GM19351 (cell line): ENCODE measurements at regions not wholly inside any gene's neighbourhood (a gene's known extent, or its start where the extent isn't known, plus 50 kb on each side); places are given as distances from the start of the nearest gene placed in this dataset.
"Not testable (repeated sequence)": the region's sequence is repeated elsewhere in the genome, so short reads cannot be mapped to it uniquely, and the experiment has no call there.

ENCODE experiments used
- ATAC-seq: cut with Tn5 transposase; IDR thresholded peaks from one replicate; pipeline ENCODE4 v1.9.1; 2021; ENCODE audit warnings: mild to moderate bottlenecking, moderate library complexity; ENCODE audit not compliant: unreplicated experiment

- no peak for ATAC-seq
These were observed 129.7 kb downstream of the RTP5 start for GRCh38 chr2:241999184-241999583.

- ATAC-seq = no peak
These were observed 132.3 kb downstream of the RTP5 start for GRCh38 chr2:242001853-242002252.

DNA sequence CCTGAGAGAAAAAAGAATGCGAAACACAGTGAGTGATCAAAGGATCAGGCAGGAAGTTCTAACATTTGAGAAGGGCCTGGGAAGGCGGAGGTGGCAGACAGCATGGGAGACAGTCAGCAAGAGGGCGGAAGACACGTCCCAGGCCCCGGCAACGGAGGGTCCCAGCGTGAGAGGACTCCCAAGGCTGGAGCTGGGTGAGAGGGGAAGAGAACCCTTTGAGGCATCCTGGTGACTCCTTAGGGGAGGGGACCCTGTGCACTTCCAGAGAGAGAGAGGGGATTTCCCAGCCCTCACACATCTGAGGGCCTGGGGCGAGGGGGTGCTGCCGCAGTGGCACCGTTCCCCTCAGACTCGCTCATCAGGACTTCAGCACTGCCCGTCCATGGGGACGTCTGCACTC lies 133.4 kb downstream of the RTP5 start:
- ATAC-seq = no peak

DNA sequence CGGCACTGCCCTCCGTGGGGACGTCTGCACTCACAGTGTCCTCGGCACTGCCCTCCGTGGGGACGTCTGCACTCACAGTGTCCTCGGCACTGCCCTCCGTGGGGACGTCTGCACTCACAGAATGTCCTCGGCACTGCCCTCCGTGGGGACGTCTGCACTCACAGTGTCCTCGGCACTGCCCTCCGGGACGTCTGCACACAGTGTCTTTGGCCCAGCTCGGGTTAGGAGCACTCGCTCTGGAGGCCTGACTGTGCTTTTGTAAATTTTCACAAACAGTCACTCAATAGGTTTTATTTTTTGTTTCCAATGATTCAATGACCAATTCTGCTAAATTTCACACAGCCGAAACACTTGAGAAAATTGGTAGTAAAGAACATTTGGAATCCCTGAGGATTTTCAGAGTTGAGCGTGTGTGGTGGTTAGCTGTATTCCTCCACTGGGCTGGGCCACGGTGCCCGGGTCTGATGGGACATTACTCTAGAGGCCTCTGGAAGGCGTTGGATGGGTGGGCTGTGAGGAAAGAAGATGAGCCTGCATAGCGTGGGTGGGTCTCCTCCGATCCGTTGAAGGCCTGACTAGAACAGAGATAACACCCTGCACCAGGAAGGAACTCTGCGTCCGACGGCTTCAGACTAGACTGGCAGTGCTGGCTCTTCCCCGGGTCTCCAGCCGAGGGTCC lies 134.8 kb downstream of the RTP5 start:
- ATAC-seq = no peak

- ATAC-seq = no peak
These were observed 135.3 kb downstream of the RTP5 start for GRCh38 chr2:242004902-242005230.

DNA sequence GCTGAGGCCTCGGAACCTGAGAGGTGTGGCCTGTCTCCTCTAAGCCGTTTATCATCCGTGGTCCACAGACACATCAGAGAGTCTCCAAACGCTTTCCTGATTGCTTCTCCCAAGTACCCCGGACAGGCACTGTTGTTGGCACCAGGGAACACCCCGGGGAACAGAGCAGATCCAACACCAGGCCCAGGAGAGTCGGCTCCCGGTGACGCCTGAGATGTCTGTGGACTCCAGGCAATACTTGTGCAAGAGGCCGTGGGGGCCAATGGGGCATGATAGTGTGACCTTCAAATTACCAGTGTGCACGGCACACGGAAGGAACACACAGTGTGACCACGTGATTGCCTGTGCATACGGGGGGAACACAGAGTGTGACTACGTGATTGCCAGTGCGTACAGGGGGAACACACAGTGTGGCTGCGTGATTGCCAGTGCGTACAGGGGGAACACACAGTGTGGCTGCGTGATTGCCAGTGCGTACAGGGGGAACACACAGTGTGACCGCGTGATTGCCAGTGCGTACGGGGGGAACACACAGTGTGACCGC lies 136.6 kb downstream of the RTP5 start:
- not testable (repeated sequence) for ATAC-seq

DNA sequence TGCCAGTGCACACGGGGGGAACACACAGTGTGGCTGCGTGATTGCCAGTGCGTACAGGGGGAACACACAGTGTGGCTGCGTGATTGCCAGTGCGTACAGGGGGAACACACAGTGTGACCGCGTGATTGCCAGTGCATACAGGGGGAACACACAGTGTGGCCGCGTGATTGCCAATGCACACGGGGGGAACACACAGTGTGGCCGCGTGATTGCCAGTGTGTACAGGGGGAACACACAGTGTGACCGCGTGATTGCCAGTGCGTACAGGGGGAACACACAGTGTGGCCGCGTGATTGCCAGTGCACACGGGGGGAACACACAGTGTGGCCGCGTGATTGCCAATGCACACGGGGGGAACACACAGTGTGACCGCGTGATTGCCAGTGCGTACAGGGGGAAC lies 139.4 kb downstream of the RTP5 start:
- ATAC-seq = not testable (repeated sequence)

DNA sequence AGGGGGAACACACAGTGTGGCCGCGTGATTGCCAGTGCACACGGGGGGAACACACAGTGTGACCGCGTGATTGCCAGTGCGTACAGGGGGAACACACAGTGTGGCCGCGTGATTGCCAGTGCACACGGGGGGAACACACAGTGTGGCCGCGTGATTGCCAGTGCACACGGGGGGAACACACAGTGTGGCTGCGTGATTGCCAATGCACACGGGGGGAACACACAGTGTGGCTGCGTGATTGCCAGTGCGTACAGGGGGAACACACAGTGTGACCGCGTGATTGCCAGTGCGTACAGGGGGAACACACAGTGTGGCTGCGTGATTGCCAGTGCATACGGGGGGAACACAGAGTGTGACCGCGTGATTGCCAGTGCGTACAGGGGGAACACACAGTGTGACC lies 140.3 kb downstream of the RTP5 start:
- not testable (repeated sequence) for ATAC-seq

- not testable (repeated sequence) for ATAC-seq
These were observed 141.0 kb downstream of the RTP5 start for GRCh38 chr2:242010252-242011166.

- ATAC-seq = no peak
These were observed 141.6 kb downstream of the RTP5 start for GRCh38 chr2:242011167-242011513.

- no peak for ATAC-seq
These were observed 142.0 kb downstream of the RTP5 start for GRCh38 chr2:242011516-242011915.

DNA sequence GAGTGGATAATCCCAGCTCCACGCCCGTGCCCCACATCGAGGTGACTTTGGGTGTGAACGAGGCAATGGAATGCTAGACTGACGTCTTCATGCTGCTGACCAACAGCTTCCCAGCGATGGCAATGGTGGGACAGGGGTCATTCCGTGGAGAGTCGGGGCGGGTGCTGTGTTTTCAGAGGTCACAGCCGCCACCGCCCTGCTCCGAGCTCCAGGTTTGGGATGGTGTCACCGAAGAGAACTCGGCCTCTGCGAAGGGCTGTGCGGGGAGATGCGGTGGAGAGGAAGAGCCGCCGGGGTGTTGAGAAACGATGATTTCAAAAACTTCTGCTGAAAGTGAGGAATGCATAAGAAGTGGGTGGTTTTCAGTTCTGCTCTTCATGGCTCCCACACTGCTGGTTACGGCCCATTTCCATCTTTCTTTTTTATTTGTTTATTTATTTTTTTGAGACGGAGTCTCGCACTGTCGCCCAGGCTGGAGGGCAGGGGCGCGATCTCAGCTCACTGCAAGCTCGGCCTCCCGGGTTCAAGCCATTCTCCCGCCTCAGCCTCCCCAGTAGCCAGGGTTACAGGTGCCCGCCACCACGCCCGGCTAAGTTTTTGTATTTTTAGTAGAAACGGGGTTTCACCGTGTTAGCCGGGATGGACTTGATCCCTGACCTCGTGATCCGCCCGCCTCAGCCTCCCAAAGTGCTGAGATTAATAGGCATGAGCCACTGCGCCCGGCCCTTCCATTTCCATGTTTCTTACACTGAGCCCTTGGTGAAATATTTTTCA lies 142.6 kb downstream of the RTP5 start:
- ATAC-seq = no peak

DNA sequence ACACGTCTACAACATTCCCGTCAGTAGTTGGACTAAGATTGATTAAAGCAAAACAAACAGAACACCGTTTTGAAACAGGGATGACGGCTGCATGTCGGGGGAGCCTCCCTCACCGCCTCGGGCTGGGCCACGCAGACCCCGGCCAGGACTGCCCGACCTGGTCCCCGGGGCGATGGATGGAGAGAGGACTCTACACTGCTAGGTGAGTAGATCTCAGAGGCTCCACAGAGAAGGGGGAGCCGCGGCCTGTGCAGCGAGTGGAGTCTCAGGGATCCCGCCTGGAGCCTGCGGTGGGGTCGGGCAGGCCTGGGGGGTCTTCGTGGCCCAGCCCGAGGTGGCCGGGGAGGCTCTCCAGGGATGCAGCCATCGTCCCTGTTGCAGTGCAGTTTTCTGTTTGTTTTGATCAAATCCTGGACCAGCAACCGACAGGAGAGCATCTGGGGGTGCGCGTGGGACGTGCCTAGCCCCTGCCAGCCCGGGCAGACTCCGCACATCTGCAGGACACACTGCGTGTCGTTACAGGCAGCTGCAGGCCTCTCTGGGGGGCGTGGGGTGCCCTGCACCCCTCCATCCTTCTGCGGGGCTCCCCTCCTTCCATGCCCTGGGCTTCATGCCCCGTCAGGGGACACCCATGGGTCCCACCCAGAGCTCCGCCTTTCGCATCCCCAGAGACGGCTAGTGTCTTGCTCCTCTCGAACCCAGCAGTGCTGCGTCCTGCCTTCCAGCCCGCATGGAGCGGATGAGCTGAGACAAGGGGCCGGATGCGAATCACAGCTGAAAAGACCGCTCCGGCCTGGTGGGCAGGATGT lies 143.6 kb downstream of the RTP5 start:
- ATAC-seq = no peak

DNA sequence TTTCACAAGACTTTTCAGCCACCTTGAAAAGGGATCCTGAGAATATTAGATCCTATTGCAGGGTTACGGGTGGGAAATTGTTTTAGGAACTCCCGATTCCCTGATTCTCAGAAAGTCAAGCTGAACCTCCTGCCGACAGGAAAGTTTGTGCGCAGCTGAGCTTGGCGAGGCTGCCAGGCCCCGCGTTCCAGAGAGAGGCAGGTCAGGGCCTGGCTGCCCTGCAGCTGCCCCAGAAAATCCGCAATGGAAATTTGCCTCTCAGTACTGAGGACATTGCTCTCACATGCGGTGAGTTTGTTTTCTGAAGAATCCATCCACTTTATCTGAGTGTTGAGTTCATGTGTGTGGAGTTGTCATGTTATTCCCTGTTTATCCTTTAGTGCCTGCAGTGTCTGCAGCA lies 144.2 kb downstream of the RTP5 start:
- ATAC-seq = no peak

- ATAC-seq = no peak
These were observed 145.9 kb downstream of the RTP5 start for GRCh38 chr2:242015108-242016065.

DNA sequence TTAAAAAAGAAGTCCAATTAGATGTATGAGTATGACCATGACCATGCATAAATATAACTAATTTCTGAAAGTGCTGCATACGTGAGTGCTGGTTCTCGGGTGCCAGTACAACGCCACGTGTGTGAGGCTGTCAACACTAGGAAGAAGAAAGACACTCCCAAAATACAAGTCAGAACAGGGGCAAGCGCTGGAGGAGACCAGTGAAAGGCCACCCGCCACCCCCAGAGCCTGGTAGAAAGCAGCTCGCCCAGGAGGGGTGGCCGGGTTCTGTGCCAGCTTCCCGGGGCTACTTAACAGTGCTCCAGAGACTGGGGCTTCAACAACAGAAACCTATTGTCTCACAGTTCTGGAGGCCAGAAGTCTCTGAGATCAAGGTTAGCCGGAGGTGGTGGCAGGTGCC lies 147.6 kb downstream of the RTP5 start:
- no peak for ATAC-seq

DNA sequence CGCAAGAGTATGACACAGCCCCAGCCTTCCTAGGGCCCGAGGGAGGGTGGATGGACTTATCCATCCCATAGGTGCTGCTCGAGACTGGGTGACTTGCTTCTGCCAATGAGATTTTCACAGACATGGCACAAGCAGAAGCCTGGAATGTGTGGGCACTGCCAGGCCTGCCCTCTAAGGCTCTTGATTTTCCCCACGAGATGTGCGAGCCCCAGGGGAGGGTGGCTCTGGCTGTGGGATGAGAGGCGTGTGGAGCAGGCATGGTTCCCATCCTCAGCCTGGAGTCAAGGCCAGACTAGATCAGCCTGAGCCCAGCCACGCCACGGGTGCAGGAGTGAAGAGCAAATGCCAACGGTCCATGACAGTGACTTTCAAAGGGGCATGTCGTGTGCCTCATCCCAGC lies 148.9 kb downstream of the RTP5 start:
- not testable (repeated sequence) for ATAC-seq

DNA sequence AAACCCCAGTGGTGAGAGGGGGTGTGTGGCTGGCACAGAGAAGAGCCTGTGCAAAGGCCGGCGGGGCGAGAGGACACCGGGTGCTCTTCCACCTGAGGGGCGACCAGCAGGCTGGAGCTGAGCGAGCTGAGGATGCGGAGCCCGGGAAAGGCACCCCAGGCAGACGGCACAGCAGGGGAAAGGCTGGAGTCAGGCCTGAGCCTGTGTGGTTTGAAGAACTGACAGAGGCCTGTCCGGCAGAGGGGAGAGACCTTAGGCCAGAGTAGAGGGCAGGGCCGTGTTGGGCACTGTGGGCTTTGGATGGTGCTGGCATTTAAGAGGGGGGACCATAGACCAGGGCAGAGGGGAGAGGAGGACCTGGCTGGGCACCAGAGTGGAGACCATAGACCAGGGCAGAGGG lies 149.8 kb downstream of the RTP5 start:
- ATAC-seq = no peak

DNA sequence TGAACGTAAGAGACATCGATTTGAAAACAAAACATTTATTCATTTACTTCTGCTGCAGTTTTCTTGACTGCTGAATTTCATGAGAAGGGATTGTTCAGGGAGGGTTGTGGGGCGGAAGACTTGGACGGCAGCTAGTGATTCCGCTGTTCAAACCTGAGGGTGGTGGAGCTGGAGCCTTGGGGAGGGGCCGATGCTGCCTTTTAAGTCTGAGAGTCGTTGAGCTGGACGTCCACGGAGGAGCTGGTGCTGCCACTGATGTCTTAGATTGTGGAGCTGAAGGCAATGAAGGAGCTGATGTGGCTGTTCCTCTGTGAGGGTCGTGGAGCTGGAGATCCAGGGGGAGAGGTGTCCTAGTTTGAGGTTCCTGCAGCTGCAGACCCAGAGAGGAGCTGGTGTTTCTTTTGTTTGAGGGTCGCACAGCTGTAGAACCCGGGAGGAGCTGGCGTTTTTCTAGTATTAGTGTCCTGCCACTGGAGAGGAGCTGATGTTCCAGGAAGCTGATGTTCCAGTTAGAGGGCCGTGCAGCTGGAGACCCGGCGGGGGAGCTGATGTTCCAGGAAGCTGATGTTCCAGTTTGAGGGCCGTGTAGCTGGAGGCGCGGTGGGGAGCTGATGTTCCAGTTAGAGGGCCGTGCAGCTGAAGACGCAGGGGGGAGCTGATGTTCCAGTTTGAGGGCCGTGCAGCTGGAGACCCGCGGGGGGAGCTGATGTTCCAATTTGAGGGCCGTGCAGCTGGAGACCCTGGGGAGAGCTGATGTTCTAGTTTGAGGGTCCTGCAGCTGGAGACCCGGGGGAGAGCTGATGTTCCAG lies 150.9 kb downstream of the RTP5 start:
- no peak for ATAC-seq
